Effector memory CD4-positive, alpha-beta T cell (primary cell): ENCODE measurements at regions not wholly inside any gene's neighbourhood (a gene's known extent, or its start where the extent isn't known, plus 50 kb on each side); places are given as distances from the start of the nearest gene placed in this dataset.

Experiments used
- DNase-seq, 3 donors: peaks; one replicate each; pipeline ENCODE4 v3.0.0-alpha.2; 2020
- H3K27ac ChIP-seq: 2 replicates; pipeline ENCODE4 v1.7.0; 2013; ENCODE audit warnings: mild to moderate bottlenecking, low read length, moderate library complexity; ENCODE audit not compliant: insufficient read depth, poor library complexity, severe bottlenecking
- H3K27me3 ChIP-seq: replicated peaks from 2 replicates; pipeline ENCODE4 v1.7.0; 2013; ENCODE audit warnings: mild to moderate bottlenecking, low read length; ENCODE audit not compliant: insufficient read depth, control insufficient read depth, poor library complexity, severe bottlenecking
- H3K36me3 ChIP-seq: 2 replicates; pipeline ENCODE4 v1.7.0; 2013; ENCODE audit warnings: mild to moderate bottlenecking, low read length, moderate library complexity; ENCODE audit not compliant: control insufficient read depth, insufficient read depth
- H3K4me1 ChIP-seq: 2 replicates; pipeline ENCODE4 v1.7.0; 2013; ENCODE audit warnings: low read length, mild to moderate bottlenecking; ENCODE audit not compliant: control insufficient read depth, insufficient read depth, poor library complexity, severe bottlenecking
- H3K4me3 ChIP-seq: 2 replicates; pipeline ENCODE4 v1.7.0; 2013; ENCODE audit warnings: low read length, low read depth, mild to moderate bottlenecking; ENCODE audit not compliant: insufficient read depth, poor library complexity, severe bottlenecking
- H3K9me3 ChIP-seq: 2 replicates; pipeline ENCODE4 v1.7.0; 2013; ENCODE audit warnings: mild to moderate bottlenecking, low read length, moderate library complexity; ENCODE audit not compliant: control insufficient read depth

DNA sequence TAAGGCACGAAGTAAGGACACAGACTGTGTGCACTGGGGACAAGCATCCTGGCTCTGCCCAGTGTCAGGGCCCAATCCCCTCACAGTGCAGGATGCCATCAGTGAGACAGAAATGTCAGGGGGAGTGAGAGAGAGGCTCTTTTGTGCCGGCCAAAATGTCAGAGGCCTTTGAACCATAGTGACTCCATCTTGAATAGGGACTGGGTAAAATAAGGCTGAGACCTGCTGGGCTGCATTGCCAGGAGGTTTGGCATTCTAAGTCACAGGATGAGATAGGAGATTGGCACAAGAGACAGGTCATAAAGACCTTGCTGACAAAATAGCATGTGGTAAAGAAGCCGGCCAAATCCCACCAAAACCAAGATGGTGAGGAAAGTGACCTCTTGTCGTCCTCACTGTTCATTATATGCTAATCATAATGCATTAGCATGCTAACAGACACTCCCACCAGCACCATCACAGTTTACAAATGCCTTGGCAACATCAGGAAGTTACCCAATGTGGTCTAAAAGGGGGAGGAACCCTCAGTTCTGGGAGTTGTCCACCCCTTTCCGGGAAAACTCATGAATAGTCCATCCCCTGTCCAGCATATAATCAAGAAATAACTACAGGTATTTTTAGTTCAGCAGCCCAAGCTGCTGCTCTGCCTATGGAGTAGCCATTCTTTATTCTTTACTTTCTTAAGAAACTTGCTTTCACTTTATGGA, 337.4 kb downstream of the LPIN1 start:
- no peak overlapping the region for H3K27ac ChIP-seq
- no peak overlapping the region for H3K4me3 ChIP-seq
- H3K4me1 ChIP-seq, result peaks cover 8% of the 10 kb centered on the region
- no peaks in the 10 kb centered on the region for H3K36me3 ChIP-seq
- H3K27me3 ChIP-seq, result no peaks in the 10 kb centered on the region
- H3K9me3 ChIP-seq, result no peaks in the 10 kb centered on the region
- DNase-seq, result no peak

DNA sequence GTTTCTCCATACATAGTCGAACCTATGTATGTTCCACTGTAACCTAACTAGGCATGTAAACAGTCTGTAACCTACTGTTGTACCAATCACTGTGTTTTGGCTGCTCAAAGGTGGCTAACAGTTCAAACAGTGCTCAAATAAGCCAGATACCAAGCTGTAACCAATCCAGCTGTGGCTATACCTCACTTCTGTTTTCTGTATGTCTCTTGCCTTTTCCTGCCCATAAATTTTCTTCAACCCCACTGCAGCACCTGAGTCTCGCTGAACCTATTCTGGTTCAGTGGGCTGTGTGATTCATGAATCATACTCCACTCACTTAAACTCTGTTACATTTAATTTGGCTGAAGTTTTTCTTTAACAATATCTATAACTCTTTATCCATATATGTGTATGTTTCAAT, 340.7 kb downstream of the LPIN1 start:
- Histone ChIP-seq H3K4me3 (no peak overlapping the region), H3K27ac (no peak overlapping the region), H3K27me3 (no peaks in the 10 kb centered on the region), H3K36me3 (no peaks in the 10 kb centered on the region), H3K4me1 (no peaks in the 10 kb centered on the region), H3K9me3 (no peaks in the 10 kb centered on the region)
- DNase-seq, result no peak

DNA sequence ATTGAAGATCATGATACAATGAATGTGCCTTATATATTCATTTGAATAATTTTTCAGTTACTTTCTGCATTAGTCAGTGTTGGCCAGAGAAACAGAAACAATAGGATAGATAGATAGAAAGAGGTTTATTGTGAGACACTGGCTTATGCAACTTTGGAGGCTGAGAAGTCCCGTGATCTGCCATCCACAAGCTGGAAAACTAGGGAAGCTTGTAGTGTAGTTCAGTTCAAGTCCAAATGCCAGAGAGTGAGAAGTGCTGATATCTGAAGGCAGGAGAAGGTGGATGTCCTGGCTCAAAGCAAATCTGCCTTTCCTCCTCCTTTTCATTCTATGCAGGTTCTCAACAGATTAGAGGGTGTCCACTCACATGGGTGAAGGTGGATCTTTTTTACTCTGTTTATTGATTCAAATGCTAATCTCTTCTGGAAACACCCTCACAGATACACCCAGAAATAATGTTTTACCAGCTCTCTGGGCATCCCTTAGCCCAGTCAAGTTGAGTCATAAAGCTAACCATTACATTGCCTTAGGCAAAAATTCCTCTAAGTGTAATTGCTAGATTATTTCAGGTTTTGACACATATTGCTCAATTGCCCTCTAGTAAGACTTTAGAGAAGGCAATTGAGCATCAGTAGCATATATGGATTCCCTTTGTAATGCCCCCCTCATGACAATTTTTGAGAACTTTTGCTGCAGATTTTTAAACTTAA, 341.4 kb downstream of the LPIN1 start:
- Histone ChIP-seq H3K4me1 (no peaks in the 10 kb centered on the region), H3K27ac (no peak overlapping the region), H3K36me3 (no peaks in the 10 kb centered on the region), H3K27me3 (no peaks in the 10 kb centered on the region), H3K4me3 (no peak overlapping the region), H3K9me3 (no peaks in the 10 kb centered on the region)
- DNase-seq, result no peak

DNA sequence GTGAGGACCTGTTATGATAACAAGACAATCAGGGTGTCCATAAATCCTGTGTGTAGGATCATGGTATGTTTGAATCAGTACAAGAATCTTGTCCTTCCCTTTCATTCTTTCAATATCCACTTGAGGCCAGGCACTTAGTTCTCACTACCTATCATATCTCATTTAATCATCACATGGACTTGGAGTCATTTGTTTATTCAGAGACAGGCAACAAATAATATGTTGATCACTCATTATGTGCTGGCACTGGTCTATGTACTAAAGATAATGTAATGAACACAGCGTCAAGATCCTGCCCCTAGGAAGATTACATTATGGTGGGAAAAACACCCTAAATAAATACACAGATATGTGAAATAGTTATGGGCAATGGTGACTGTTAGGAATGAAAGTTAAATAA, 342.6 kb downstream of the LPIN1 start:
- Histone ChIP-seq H3K27me3 (no peaks in the 10 kb centered on the region), H3K9me3 (no peaks in the 10 kb centered on the region), H3K4me3 (no peak overlapping the region), H3K36me3 (no peaks in the 10 kb centered on the region), H3K4me1 (no peaks in the 10 kb centered on the region), H3K27ac (no peak overlapping the region)
- DNase-seq, result no peak

DNA sequence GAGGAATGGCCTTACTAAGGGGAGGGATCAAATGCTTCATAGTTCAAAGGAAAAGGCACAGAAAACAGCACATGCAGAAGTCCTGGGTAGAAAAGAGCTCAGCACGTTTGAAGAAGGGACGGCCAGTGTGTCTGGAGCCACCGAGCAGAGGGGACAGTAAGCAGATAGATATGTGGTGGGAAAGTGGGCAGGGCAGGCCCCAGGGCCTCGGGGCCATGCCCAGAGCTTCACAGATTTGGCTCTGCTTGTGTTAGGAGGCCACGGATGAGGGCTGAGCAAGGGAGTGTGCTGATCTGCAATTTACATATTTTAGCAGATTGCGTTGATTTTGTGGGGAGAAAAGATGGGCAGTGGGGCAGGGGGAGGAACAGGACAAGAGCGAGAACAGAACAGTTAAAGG, 343.1 kb downstream of the LPIN1 start:
- no peak overlapping the region for H3K27ac ChIP-seq
- H3K9me3 ChIP-seq, result no peaks in the 10 kb centered on the region
- no peak overlapping the region for H3K4me3 ChIP-seq
- no peaks in the 10 kb centered on the region for H3K27me3 ChIP-seq
- H3K36me3 ChIP-seq, result no peaks in the 10 kb centered on the region
- no peaks in the 10 kb centered on the region for H3K4me1 ChIP-seq
- no peak for DNase-seq

DNA sequence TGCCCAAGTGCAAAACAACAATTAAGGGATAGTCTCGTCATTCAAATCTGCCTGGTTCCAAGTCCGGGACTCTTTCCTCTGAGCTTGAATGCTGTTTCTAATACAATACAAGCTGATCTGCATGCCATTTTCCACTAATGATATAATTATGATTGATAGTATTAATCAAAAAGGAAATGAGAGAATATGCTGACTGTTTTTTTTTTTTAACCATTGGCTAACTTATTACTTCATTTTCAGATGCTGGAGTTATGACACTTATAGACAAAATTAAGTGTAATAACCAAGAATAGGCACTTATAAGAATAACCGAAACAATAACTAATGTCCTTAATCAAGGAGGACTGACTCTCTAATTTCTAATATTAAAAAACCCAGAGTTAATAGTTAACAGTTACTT, 343.6 kb downstream of the LPIN1 start:
- no peaks in the 10 kb centered on the region for H3K36me3 ChIP-seq
- no peaks in the 10 kb centered on the region for H3K4me1 ChIP-seq
- no peaks in the 10 kb centered on the region for H3K27me3 ChIP-seq
- DNase-seq, result no peak
- no peak overlapping the region for H3K4me3 ChIP-seq
- H3K9me3 ChIP-seq, result no peaks in the 10 kb centered on the region
- H3K27ac ChIP-seq, result no peak overlapping the region

DNA sequence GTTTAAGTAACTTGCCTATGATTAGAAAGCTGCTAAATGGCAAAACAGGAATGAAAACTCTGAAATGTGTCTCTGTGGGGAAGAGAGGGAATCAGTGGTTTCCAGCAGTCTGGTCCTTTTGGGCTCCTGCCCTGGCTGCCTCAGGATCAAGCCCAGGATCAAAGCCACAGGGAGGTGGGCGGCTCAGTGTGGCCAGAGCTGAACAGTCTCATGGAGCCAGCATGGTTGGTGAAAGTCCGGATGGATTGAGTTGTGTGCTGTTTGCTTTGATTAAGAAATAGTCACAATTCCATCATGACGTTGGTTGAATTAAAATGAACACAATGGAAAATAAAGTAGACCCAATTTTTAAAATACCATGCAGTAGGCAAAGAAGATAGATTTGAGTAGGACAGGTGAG, 344.2 kb downstream of the LPIN1 start:
- Histone ChIP-seq H3K27me3 (no peaks in the 10 kb centered on the region), H3K4me1 (no peaks in the 10 kb centered on the region), H3K27ac (no peak overlapping the region), H3K4me3 (no peak overlapping the region), H3K36me3 (no peaks in the 10 kb centered on the region), H3K9me3 (no peaks in the 10 kb centered on the region)
- no peak for DNase-seq

DNA sequence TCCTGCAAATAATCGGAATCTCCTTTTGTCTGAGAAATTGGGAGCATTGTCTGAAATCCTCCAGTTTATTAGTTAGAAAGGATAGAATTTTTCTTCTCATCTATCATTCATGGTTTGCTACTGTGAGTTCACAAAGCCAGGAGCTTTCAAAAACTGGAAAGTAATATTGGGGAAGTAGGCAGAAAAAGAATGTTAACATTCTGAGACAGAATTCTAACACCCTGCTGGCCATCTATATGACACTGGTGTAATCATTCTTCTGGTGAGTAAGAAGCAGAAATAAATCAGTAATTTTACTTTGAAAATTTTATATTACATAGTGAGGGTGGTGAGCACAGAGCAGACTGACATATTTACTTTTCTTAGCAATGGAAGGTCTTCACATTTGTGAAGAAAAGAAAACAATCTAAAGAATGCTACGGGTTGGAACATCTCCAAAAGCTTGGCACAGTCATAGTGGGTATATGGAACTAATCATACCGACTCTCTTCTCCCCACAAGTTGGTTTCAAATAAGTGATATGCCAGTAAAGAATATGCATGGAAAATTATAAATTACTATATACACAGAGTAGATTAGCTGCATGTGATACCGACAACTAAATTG, 344.9 kb downstream of the LPIN1 start:
- no peak for DNase-seq

DNA sequence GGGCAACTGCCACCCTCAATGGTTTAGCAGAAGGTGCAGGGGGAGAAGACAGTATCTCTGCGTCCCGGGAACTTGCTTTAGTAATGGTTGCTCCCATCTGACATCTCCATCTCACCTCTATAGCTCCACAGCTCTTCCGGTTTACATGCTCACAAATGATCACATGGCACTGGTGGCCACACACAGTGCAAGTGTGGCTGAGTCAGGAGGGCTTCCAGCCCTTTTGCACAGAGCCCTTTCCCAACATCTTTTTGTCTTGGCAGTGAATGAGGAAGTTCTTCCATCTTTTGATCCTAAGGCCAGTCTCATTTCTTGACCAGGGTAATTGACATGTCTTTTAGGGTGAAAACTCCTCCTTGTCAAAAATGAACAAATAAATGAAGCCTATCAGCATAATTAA, 347.7 kb downstream of the LPIN1 start:
- Histone ChIP-seq H3K36me3 (no peaks in the 10 kb centered on the region), H3K9me3 (no peaks in the 10 kb centered on the region), H3K4me3 (no peak overlapping the region), H3K27me3 (no peaks in the 10 kb centered on the region), H3K4me1 (no peaks in the 10 kb centered on the region), H3K27ac (no peak overlapping the region)
- DNase-seq, result no peak

More for the DNA sequence above, 344.9 kb downstream of the LPIN1 start:
- H3K4me1 ChIP-seq, result no peaks in the 10 kb centered on the region
- H3K9me3 ChIP-seq, result no peaks in the 10 kb centered on the region
- H3K4me3 ChIP-seq, result no peak overlapping the region
- H3K27ac ChIP-seq, result no peak overlapping the region
- H3K36me3 ChIP-seq, result no peaks in the 10 kb centered on the region
- no peaks in the 10 kb centered on the region for H3K27me3 ChIP-seq

DNA sequence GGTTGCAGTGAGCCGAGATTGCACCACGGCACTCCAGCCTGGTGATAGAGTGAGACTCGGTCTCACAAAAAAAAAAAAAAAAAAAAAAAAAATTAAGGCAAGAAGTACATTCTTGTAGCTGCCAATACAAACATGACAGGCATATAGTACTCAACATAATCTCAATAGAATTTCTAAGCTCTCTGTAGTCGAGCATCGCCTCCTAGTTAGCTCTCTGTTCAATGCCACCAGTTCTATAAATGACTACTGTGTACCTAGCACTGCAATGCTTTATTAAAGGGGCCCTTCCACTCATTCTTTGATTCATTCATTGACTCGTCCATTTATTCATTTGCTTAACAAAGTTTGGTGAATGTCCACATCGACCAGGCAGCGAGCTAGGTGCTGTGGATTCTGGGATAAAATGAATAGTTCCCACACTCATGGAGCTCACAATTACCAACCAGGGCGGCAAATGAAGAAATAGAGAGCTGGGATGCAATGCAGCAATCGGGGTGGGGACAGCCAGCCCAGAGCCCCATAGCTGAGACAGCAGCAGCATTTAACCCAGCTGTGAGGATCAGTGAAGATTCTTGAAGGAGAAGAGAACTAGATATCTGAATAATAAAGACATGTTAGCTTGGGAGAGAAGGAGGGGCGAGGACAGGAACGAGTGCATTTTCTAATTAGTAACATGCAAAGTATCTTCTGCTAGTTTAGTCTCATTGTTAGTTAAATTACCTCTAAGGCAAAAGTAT, 349.8 kb downstream of the LPIN1 start:
- Histone ChIP-seq H3K9me3 (no peaks in the 10 kb centered on the region), H3K4me3 (no peak overlapping the region), H3K27ac (no peak overlapping the region), H3K36me3 (no peaks in the 10 kb centered on the region), H3K4me1 (no peaks in the 10 kb centered on the region), H3K27me3 (no peaks in the 10 kb centered on the region)
- no peak for DNase-seq
